Astrocyte (in vitro differentiated cells and primary cell): ENCODE measurements at regions not wholly inside any gene's neighbourhood (a gene's known extent, or its start where the extent isn't known, plus 50 kb on each side); places are given as distances from the start of the nearest gene placed in this dataset.
A peak's percentile ranks its signal among the peaks of the same experiment; 100 is the strongest.
"Not testable (repeated sequence)": the region's sequence is repeated elsewhere in the genome, so short reads cannot be mapped to it uniquely, and the experiment has no call there.

Experiments used
- DNase-seq: peaks from one replicate; pipeline ENCODE4 v3.0.0-alpha.2; 2010; ENCODE audit warnings: low read depth
- FAIRE-seq: peaks from 2 replicates; lab custom pipeline; 2011; peaks lifted over from hg19 to GRCh38; lab: Jason Lieb, UNC
- H2AFZ ChIP-seq: 2 replicates; pipeline ENCODE4 v1.6.0; 2012; ENCODE audit warnings: low read depth, low read length, inconsistent platforms
- H3K27ac ChIP-seq: 2 replicates; pipeline ENCODE4 v1.5.1; 2011; ENCODE audit warnings: low read depth, low read length, inconsistent platforms
- H3K27me3 ChIP-seq: 2 replicates; pipeline ENCODE4 v1.6.0; 2011; ENCODE audit warnings: low read length, inconsistent platforms; ENCODE audit not compliant: insufficient read depth
- H3K36me3 ChIP-seq: 2 replicates; pipeline ENCODE4 v1.5.1; 2011; ENCODE audit warnings: low read length, inconsistent platforms; ENCODE audit not compliant: insufficient read depth
- H3K4me1 ChIP-seq: 2 replicates; pipeline ENCODE4 v1.5.1; 2011; ENCODE audit warnings: low read length, inconsistent platforms; ENCODE audit not compliant: insufficient read depth
- H3K4me2 ChIP-seq: 2 replicates; pipeline ENCODE4 v1.6.0; 2012; ENCODE audit warnings: low read length, inconsistent platforms
- H3K4me3 ChIP-seq: 2 replicates; pipeline ENCODE4 v1.5.1; 2011; ENCODE audit warnings: low read depth, mild to moderate bottlenecking, low read length, inconsistent platforms; ENCODE audit not compliant: insufficient read depth
- H3K79me2 ChIP-seq: 2 replicates; pipeline ENCODE4 v1.6.0; 2012; ENCODE audit warnings: mild to moderate bottlenecking, low read length, inconsistent platforms; ENCODE audit not compliant: insufficient read depth
- H3K9ac ChIP-seq: 2 replicates; pipeline ENCODE4 v1.6.0; 2012; ENCODE audit warnings: mild to moderate bottlenecking, low read length, inconsistent platforms
- H3K9me3 ChIP-seq: 2 replicates; pipeline ENCODE4 v1.5.1; 2012; ENCODE audit warnings: low read depth, mild to moderate bottlenecking, low read length, inconsistent platforms; ENCODE audit not compliant: insufficient read depth
- H4K20me1 ChIP-seq: 2 replicates; pipeline ENCODE4 v1.6.0; 2012; ENCODE audit warnings: low read length, inconsistent platforms; ENCODE audit not compliant: insufficient read depth
- H3K27ac Mint-ChIP-seq: one replicate; pipeline ENCODE4 v1.8.0; 2021; ENCODE audit warnings: mild to moderate bottlenecking, mixed read lengths; ENCODE audit not compliant: unreplicated experiment
- H3K27me3 Mint-ChIP-seq: one replicate; pipeline ENCODE4 v1.8.0; 2021; ENCODE audit warnings: low read depth, mixed read lengths; ENCODE audit not compliant: unreplicated experiment
- H3K36me3 Mint-ChIP-seq: one replicate; pipeline ENCODE4 v1.8.0; 2021; ENCODE audit warnings: low read depth, mixed read lengths; ENCODE audit not compliant: unreplicated experiment
- H3K4me1 Mint-ChIP-seq: one replicate; pipeline ENCODE4 v1.8.0; 2021; ENCODE audit warnings: low read depth, mixed read lengths; ENCODE audit not compliant: unreplicated experiment
- H3K4me3 Mint-ChIP-seq: one replicate; pipeline ENCODE4 v1.8.0; 2021; ENCODE audit warnings: mild to moderate bottlenecking, moderate library complexity, mixed read lengths; ENCODE audit not compliant: unreplicated experiment
- H3K9me3 Mint-ChIP-seq: one replicate; pipeline ENCODE4 v1.8.0; 2021; ENCODE audit warnings: mild to moderate bottlenecking, mixed read lengths; ENCODE audit not compliant: unreplicated experiment
- CTCF ChIP-seq: IDR thresholded peaks from 2 replicates; pipeline ENCODE4 v1.5.1; 2011; ENCODE audit warnings: low read depth, mild to moderate bottlenecking, inconsistent platforms, low read length, moderate library complexity; ENCODE audit not compliant: insufficient read depth
- EZH2 ChIP-seq: IDR thresholded peaks from 2 replicates; pipeline ENCODE4 v1.6.1; 2012; ENCODE audit warnings: mild to moderate bottlenecking, low read length, inconsistent platforms; ENCODE audit not compliant: insufficient read depth

GRCh38 chr11:79506124-79506523, 65.3 kb upstream of the TENM4 start:
- H3K9me3 Mint-ChIP-seq = peaks cover 3% of the 10 kb centered on the region
- no peaks in the 10 kb centered on the region for H3K36me3 ChIP-seq
- H3K4me3 Mint-ChIP-seq = no peak overlapping the region
- H3K36me3 Mint-ChIP-seq = no peaks in the 10 kb centered on the region
- no peak overlapping the region for H3K4me3 ChIP-seq
- no peak overlapping the region for H3K27ac ChIP-seq
- TF ChIP-seq EZH2 = no peak
- no peak for TF ChIP-seq CTCF
- no peak overlapping the region for H3K4me2 ChIP-seq
- H3K27me3 ChIP-seq = peaks cover 2% of the 10 kb centered on the region
- no peak overlapping the region for H3K9ac ChIP-seq
- peaks cover 6% of the 10 kb centered on the region for H3K4me1 Mint-ChIP-seq
- H3K4me1 ChIP-seq = peaks cover 8% of the 10 kb centered on the region
- H2AFZ ChIP-seq = no peak overlapping the region
- H3K9me3 ChIP-seq = no peaks in the 10 kb centered on the region
- H3K27me3 Mint-ChIP-seq = peaks cover 15% of the 10 kb centered on the region
- FAIRE-seq (no peak), DNase-seq (no peak)
- H4K20me1 ChIP-seq = no peaks in the 10 kb centered on the region
- no peaks in the 10 kb centered on the region for H3K79me2 ChIP-seq
- no peak overlapping the region for H3K27ac Mint-ChIP-seq

DNA sequence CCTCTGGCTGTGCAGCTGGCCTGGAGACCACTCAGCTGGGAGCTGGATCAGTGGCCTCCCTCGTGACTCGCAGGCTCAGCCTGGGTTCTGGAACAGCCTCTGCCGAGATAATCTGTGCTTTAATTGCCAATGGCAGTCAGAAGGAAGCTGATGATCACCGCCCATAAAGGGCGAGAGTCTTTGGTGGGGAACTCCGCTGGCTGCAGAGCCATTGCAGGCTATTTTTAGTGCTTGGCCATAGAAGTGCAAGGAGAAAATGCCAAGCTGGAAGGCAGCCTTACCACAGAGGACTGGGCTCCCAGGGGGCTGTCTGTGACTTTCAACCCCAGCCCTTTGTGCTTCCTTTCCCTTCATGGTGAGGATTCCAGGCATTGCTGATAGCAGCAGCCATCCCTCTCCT, 62.2 kb upstream of the TENM4 start:
- Histone ChIP-seq H2AFZ (no peak overlapping the region), H3K4me3 (no peak overlapping the region), H3K9ac (no peak overlapping the region), H3K27me3 (no peaks in the 10 kb centered on the region), H3K9me3 (no peaks in the 10 kb centered on the region), H3K4me1 (peaks cover 8% of the 10 kb centered on the region), H3K4me2 (peak overlapping the region; percentile 28), H3K36me3 (no peaks in the 10 kb centered on the region), H4K20me1 (no peaks in the 10 kb centered on the region), H3K27ac (no peak overlapping the region), H3K79me2 (no peaks in the 10 kb centered on the region)
- FAIRE-seq = no peak
- Mint-ChIP-seq H3K9me3 (peaks cover 5% of the 10 kb centered on the region), H3K36me3 (no peaks in the 10 kb centered on the region), H3K4me1 (peaks cover 9% of the 10 kb centered on the region), H3K4me3 (no peak overlapping the region), H3K27ac (no peak overlapping the region), H3K27me3 (peaks cover 10% of the 10 kb centered on the region)
- no peak for TF ChIP-seq EZH2
- TF ChIP-seq CTCF = no peak
- peak; percentile 59 for DNase-seq

DNA sequence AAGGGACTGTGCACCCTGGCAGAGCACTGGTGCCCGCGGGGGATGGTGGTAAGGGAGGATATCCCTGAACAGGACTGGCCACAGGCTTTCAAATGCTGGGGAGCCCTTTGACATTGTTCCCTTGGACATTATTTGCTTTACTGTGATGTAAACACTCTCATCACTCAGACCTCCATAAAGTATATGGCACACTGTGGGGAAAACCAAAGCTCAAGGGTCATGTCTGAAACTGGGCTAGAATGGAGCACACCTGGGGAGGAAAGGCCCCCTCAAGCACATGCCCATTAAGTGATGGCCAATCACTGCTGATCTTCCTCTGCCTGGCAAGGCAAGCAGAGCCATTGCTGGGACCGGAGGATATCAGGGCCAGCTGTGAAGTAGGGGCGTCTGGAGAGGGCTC, 60.9 kb upstream of the TENM4 start:
- no peak for TF ChIP-seq EZH2
- H3K27ac Mint-ChIP-seq = no peak overlapping the region
- H3K79me2 ChIP-seq = no peaks in the 10 kb centered on the region

DNA sequence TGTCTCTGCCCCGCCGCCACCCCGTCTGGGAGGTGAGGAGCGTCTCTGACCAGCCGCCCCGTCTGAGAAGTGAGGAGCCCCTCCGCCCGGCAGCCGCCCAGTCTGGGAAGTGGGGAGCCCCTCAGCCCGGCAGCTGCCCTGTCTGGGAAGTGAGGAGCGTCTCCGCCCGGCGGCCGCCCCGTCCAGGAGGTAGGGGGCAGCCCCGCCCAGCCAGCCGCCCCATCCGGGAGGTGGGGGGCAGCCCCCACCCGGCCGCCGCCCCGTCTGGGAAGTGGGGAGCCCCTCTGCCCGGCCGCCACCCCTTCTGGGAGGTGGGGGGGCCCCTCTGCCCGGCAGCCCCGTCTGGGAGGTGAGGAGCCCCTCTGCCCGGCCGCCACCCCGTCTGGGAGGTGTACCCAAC, 59.1 kb upstream of the TENM4 start:
- H2AFZ ChIP-seq, H3K27me3 Mint-ChIP-seq, FAIRE-seq: not testable (repeated sequence)

More for the DNA sequence above, 60.9 kb upstream of the TENM4 start:
- FAIRE-seq = no peak
- DNase-seq = no peak
- H3K4me1 Mint-ChIP-seq = peaks cover 9% of the 10 kb centered on the region
- no peaks in the 10 kb centered on the region for H3K36me3 Mint-ChIP-seq
- H3K4me3 Mint-ChIP-seq = no peak overlapping the region
- H3K27me3 Mint-ChIP-seq = peaks cover 5% of the 10 kb centered on the region
- Histone ChIP-seq H3K4me2 (no peak overlapping the region), H3K4me3 (no peak overlapping the region), H3K27ac (no peak overlapping the region), H4K20me1 (no peaks in the 10 kb centered on the region), H2AFZ (no peak overlapping the region), H3K27me3 (no peaks in the 10 kb centered on the region), H3K9ac (no peak overlapping the region), H3K4me1 (peaks cover 8% of the 10 kb centered on the region), H3K36me3 (no peaks in the 10 kb centered on the region), H3K9me3 (no peaks in the 10 kb centered on the region)
- H3K9me3 Mint-ChIP-seq = peaks cover 5% of the 10 kb centered on the region

More for the DNA sequence above, 59.1 kb upstream of the TENM4 start:
- H4K20me1 ChIP-seq, H3K4me1 ChIP-seq, H3K27ac ChIP-seq, H3K27ac Mint-ChIP-seq, H3K27me3 ChIP-seq, H3K9me3 Mint-ChIP-seq, H3K79me2 ChIP-seq, H3K4me1 Mint-ChIP-seq, DNase-seq, H3K36me3 Mint-ChIP-seq, H3K9ac ChIP-seq, H3K4me3 Mint-ChIP-seq, H3K36me3 ChIP-seq, H3K4me2 ChIP-seq, H3K4me3 ChIP-seq, H3K9me3 ChIP-seq: not testable (repeated sequence)
